Calu3 (cell line): ENCODE measurements at regions not wholly inside any gene's neighbourhood (a gene's known extent, or its start where the extent isn't known, plus 50 kb on each side); places are given as distances from the start of the nearest gene placed in this dataset.

Source experiments
- BruUV-seq: library from RNA; stranded (reverse); fragments of 400-500 nt; replicated peaks from 2 replicates; lab custom pipeline; 2021; lab: Mats Ljungman, UMichigan
- CTCF ChIA-PET: fragments of 300-600 bp; sonication (Branson Sonifier 250); formaldehyde crosslinking; loops from one replicate; lab custom pipeline; 2022; ENCODE audit warnings: antibody characterized with exemption; lab: Charles Lee
- DNase-seq: peaks from one replicate; pipeline ENCODE4 v3.0.0; 2022
- H3K27ac Mint-ChIP-seq: one replicate; pipeline ENCODE4 v1.8.0; 2022; ENCODE audit warnings: mixed read lengths; ENCODE audit not compliant: unreplicated experiment
- H3K27me3 Mint-ChIP-seq: one replicate; pipeline ENCODE4 v1.8.0; 2022; ENCODE audit warnings: mixed read lengths; ENCODE audit not compliant: unreplicated experiment
- H3K36me3 Mint-ChIP-seq: one replicate; pipeline ENCODE4 v1.8.0; 2022; ENCODE audit warnings: mild to moderate bottlenecking, moderate library complexity, mixed read lengths; ENCODE audit not compliant: insufficient read depth, unreplicated experiment
- H3K4me1 Mint-ChIP-seq: one replicate; pipeline ENCODE4 v1.8.0; 2022; ENCODE audit warnings: mild to moderate bottlenecking, low read depth, mixed read lengths; ENCODE audit not compliant: unreplicated experiment
- H3K4me3 Mint-ChIP-seq: one replicate; pipeline ENCODE4 v1.8.0; 2022; ENCODE audit warnings: mild to moderate bottlenecking, low read depth, moderate library complexity, mixed read lengths; ENCODE audit not compliant: unreplicated experiment
- H3K9me3 Mint-ChIP-seq: one replicate; pipeline ENCODE4 v1.8.0; 2022; ENCODE audit warnings: low read depth, mixed read lengths; ENCODE audit not compliant: unreplicated experiment
- intact Hi-C: fragments of 100-400 bp; cut with micrococcal nuclease; formaldehyde crosslinking; loops from one replicate; pipeline ENCODE4 v1.10.0; 2022; ENCODE audit not compliant: unreplicated experiment
- TF ChIP-seq, protein P1 (sequence below): fragments of 200-600 bp; IDR thresholded peaks from one replicate; pipeline ENCODE4 v1.8.0; 2022; ENCODE audit warnings: antibody characterized with exemption; ENCODE audit not compliant: unreplicated experiment

DNA sequence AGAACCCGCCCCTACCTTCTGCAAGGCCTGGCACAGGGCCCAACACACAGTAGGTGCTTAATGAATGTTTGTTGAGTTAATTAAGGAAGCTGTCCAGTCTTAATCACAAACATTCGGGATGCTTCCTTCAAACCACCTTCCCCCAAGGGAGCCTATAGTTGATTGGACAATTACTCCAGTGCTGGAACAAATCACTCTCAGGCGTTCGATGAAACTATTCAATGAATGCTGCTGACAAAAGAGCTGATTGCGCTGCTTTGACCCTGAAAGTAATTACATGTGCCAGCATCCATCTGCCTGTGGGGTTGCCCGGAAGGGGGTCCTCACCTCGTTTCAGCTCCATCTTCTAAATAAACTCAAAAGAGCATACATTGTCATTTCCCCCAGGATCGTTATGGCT is 112.0 kb upstream of the SRSF6 start:
- DNase-seq, result no peak
- intact Hi-C loops, result loop anchor here (10.0 kb wide), 1 partner anchor 61 kb away; no protein-coding TSS in a partner anchor
- no peaks in the 10 kb centered on the region for H3K4me1 Mint-ChIP-seq
- peaks cover 78% of the 10 kb centered on the region for H3K27me3 Mint-ChIP-seq
- no peaks in the 10 kb centered on the region for H3K9me3 Mint-ChIP-seq
- H3K36me3 Mint-ChIP-seq, result no peaks in the 10 kb centered on the region
- BruUV-seq, result no TSS peak
- H3K27ac Mint-ChIP-seq, result no peak overlapping the region
- TF ChIP-seq, protein P1, sequence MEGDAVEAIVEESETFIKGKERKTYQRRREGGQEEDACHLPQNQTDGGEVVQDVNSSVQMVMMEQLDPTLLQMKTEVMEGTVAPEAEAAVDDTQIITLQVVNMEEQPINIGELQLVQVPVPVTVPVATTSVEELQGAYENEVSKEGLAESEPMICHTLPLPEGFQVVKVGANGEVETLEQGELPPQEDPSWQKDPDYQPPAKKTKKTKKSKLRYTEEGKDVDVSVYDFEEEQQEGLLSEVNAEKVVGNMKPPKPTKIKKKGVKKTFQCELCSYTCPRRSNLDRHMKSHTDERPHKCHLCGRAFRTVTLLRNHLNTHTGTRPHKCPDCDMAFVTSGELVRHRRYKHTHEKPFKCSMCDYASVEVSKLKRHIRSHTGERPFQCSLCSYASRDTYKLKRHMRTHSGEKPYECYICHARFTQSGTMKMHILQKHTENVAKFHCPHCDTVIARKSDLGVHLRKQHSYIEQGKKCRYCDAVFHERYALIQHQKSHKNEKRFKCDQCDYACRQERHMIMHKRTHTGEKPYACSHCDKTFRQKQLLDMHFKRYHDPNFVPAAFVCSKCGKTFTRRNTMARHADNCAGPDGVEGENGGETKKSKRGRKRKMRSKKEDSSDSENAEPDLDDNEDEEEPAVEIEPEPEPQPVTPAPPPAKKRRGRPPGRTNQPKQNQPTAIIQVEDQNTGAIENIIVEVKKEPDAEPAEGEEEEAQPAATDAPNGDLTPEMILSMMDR, result no peak
- CTCF ChIA-PET, result no interaction called here
- H3K4me3 Mint-ChIP-seq, result no peak overlapping the region

GRCh38 chr20:43341511-43341910 is 116.2 kb upstream of the SRSF6 start:
- peaks cover 45% of the 10 kb centered on the region for H3K27me3 Mint-ChIP-seq
- intact Hi-C loops, result loop anchor here (10.0 kb wide), 1 partner anchor 57 kb away; no protein-coding TSS in a partner anchor
- no peak overlapping the region for H3K4me3 Mint-ChIP-seq
- no peaks in the 10 kb centered on the region for H3K36me3 Mint-ChIP-seq
- TF ChIP-seq, protein P1, result no peak
- DNase-seq, result no peak
- CTCF ChIA-PET, result no interaction called here
- BruUV-seq, result no TSS peak
- no peak overlapping the region for H3K27ac Mint-ChIP-seq
- H3K4me1 Mint-ChIP-seq, result no peaks in the 10 kb centered on the region
- H3K9me3 Mint-ChIP-seq, result no peaks in the 10 kb centered on the region

- BruUV-seq, result no TSS peak
- no peaks in the 10 kb centered on the region for H3K36me3 Mint-ChIP-seq
- TF ChIP-seq, protein P1, result no peak
- intact Hi-C loops, result no loop called here
- no peak overlapping the region for H3K4me3 Mint-ChIP-seq
- peaks cover 14% of the 10 kb centered on the region for H3K9me3 Mint-ChIP-seq
- no peak overlapping the region for H3K27ac Mint-ChIP-seq
- no peaks in the 10 kb centered on the region for H3K4me1 Mint-ChIP-seq
- peaks cover 5% of the 10 kb centered on the region for H3K27me3 Mint-ChIP-seq
- CTCF ChIA-PET, result no interaction called here
- no peak for DNase-seq
Measured at GRCh38 chr20:43337036-43337435, 120.7 kb upstream of the SRSF6 start.

GRCh38 chr20:43334080-43334479 is 123.6 kb upstream of the SRSF6 start:
- no peak overlapping the region for H3K27ac Mint-ChIP-seq
- H3K4me1 Mint-ChIP-seq, result no peaks in the 10 kb centered on the region
- intact Hi-C loops, result no loop called here
- DNase-seq, result no peak
- CTCF ChIA-PET, result no interaction called here
- H3K27me3 Mint-ChIP-seq, result peaks cover 16% of the 10 kb centered on the region
- H3K36me3 Mint-ChIP-seq, result no peaks in the 10 kb centered on the region
- peaks cover 14% of the 10 kb centered on the region for H3K9me3 Mint-ChIP-seq
- BruUV-seq, result no TSS peak
- no peak overlapping the region for H3K4me3 Mint-ChIP-seq
- TF ChIP-seq, protein P1, result no peak
